ENCODE measurements at regions not wholly inside any gene's neighbourhood (a gene's known extent, or its start where the extent isn't known, plus 50 kb on each side); places are given as distances from the start of the nearest gene placed in this dataset.

DNA sequence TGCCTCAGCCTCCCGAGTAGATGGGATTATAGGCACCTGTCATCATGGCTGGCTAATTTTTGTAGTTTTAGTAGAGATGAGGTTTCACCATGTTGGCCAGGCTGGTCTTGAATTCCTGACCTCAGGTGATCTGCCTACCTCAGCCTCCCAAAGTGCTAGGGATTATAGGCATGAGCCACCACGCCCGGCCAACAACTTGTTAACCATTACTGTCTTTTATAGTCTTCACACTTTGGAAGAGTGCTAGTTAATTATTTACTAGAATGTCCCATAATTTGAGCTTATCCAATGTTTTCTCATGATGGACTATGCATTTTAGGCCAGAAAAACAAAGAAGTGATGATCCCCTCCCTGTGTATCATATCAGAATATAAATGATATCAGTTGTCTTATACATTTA is 288.6 kb upstream of the CBLB start:
- H3K4me3 ChIP-seq (ENCODE audit: low read length, poor library complexity, severe bottlenecking): no peak overlapping the region

DNA sequence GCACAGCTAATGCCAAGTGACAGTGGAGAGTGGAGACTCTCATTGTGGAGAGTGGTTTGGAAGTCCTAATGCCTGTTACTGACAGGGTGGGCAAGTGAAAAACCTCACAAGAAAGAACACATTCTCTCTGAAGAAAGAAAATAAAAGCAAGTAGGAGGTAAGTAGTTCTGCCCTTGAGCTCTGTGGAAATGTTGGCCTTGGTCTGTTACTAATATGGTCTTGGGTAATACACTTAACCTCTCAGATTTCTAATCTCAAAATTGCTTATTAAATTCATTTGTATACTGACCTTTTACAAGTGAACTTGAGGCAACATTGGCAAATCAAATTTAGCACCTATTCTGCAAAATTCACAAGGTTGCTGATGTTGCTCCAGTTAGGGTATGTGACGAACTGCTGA is 291.6 kb upstream of the CBLB start:
- Histone ChIP-seq H3K9me2 (replicated peaks; ENCODE audit: low read depth, low read length) (no peaks in the 10 kb centered on the region), H3K36me3 (ENCODE audit: insufficient read depth, low read length) (no peaks in the 10 kb centered on the region), H4K20me1 (ENCODE audit: insufficient read depth, low read length, poor library complexity, severe bottlenecking) (no peaks in the 10 kb centered on the region), H3K9me3 (ENCODE audit: insufficient read depth, low read depth, low read length) (no peaks in the 10 kb centered on the region), H3K79me2 (ENCODE audit: insufficient read depth, low read length) (no peaks in the 10 kb centered on the region), H3K4me2 (ENCODE audit: low read depth, low read length, poor library complexity, severe bottlenecking) (no peak overlapping the region), H3K4me1 (ENCODE audit: insufficient read depth, low read length, poor library complexity, severe bottlenecking) (no peaks in the 10 kb centered on the region), H3K4me3 (ENCODE audit: low read length, poor library complexity, severe bottlenecking) (no peak overlapping the region), H3K9ac (ENCODE audit: low read depth, low read length, poor library complexity, severe bottlenecking) (no peak overlapping the region), H3K27me3 (ENCODE audit: insufficient read depth, low read length, poor library complexity, severe bottlenecking) (no peaks in the 10 kb centered on the region), H2AFZ (ENCODE audit: low read length) (no peak overlapping the region), H3F3A (ENCODE audit: low read depth) (no peaks in the 10 kb centered on the region)
- no peak for TF ChIP-seq EZH2phosphoT487 (IDR thresholded peaks at IDR 0.05; ENCODE audit: borderline replicate concordance)
- TF ChIP-seq, protein P1, sequence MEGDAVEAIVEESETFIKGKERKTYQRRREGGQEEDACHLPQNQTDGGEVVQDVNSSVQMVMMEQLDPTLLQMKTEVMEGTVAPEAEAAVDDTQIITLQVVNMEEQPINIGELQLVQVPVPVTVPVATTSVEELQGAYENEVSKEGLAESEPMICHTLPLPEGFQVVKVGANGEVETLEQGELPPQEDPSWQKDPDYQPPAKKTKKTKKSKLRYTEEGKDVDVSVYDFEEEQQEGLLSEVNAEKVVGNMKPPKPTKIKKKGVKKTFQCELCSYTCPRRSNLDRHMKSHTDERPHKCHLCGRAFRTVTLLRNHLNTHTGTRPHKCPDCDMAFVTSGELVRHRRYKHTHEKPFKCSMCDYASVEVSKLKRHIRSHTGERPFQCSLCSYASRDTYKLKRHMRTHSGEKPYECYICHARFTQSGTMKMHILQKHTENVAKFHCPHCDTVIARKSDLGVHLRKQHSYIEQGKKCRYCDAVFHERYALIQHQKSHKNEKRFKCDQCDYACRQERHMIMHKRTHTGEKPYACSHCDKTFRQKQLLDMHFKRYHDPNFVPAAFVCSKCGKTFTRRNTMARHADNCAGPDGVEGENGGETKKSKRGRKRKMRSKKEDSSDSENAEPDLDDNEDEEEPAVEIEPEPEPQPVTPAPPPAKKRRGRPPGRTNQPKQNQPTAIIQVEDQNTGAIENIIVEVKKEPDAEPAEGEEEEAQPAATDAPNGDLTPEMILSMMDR (conservative IDR thresholded peaks at IDR 0.05; ENCODE audit: low read length): no peak

More for the DNA sequence above, 288.6 kb upstream of the CBLB start:
- H3K9me2 ChIP-seq (replicated peaks; ENCODE audit: low read depth, low read length): no peaks in the 10 kb centered on the region
- no peaks in the 10 kb centered on the region for H3K4me1 ChIP-seq (ENCODE audit: insufficient read depth, low read length, poor library complexity, severe bottlenecking)
- no peaks in the 10 kb centered on the region for H3K36me3 ChIP-seq (ENCODE audit: insufficient read depth, low read length)
- no peaks in the 10 kb centered on the region for H3K9me3 ChIP-seq (ENCODE audit: insufficient read depth, low read depth, low read length)
- no peak overlapping the region for H2AFZ ChIP-seq (ENCODE audit: low read length)
- no peaks in the 10 kb centered on the region for H3F3A ChIP-seq (ENCODE audit: low read depth)
- H3K9ac ChIP-seq (ENCODE audit: low read depth, low read length, poor library complexity, severe bottlenecking): no peak overlapping the region
- H4K20me1 ChIP-seq (ENCODE audit: insufficient read depth, low read length, poor library complexity, severe bottlenecking): no peaks in the 10 kb centered on the region
- no peaks in the 10 kb centered on the region for H3K27me3 ChIP-seq (ENCODE audit: insufficient read depth, low read length, poor library complexity, severe bottlenecking)
- TF ChIP-seq EZH2phosphoT487 (IDR thresholded peaks at IDR 0.05; ENCODE audit: borderline replicate concordance): no peak
- TF ChIP-seq, protein P1 (conservative IDR thresholded peaks at IDR 0.05; ENCODE audit: low read length): no peak
- H3K79me2 ChIP-seq (ENCODE audit: insufficient read depth, low read length): no peaks in the 10 kb centered on the region
- H3K4me2 ChIP-seq (ENCODE audit: low read depth, low read length, poor library complexity, severe bottlenecking): no peak overlapping the region

DNA sequence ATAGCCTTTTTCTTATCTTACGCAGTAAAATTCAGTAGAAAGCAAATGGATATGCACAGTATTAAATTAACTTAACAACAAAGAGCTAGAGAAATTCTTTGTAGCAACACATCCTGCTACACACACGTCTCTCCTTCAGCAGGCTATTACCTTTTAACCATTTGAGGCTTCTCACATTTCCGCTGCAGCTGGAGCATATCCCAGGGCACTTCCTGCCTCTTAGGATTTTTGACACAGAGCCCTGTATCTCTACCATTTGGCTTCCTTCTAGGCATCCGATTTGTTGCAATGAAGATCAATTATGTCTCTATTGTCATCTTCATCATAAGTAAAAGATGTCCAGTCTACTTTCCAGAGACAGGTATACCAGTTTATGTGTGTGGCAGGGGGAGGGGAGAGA is 292.4 kb upstream of the CBLB start:
- H3K9ac ChIP-seq (ENCODE audit: low read depth, low read length, poor library complexity, severe bottlenecking): no peak overlapping the region
- H3K79me2 ChIP-seq (ENCODE audit: insufficient read depth, low read length): no peaks in the 10 kb centered on the region
- H3K9me3 ChIP-seq (ENCODE audit: insufficient read depth, low read depth, low read length): no peaks in the 10 kb centered on the region
- TF ChIP-seq, protein P1 (conservative IDR thresholded peaks at IDR 0.05; ENCODE audit: low read length): no peak
- TF ChIP-seq EZH2phosphoT487 (IDR thresholded peaks at IDR 0.05; ENCODE audit: borderline replicate concordance): no peak
- H3F3A ChIP-seq (ENCODE audit: low read depth): no peaks in the 10 kb centered on the region
- no peaks in the 10 kb centered on the region for H3K27me3 ChIP-seq (ENCODE audit: insufficient read depth, low read length, poor library complexity, severe bottlenecking)
- no peaks in the 10 kb centered on the region for H3K4me1 ChIP-seq (ENCODE audit: insufficient read depth, low read length, poor library complexity, severe bottlenecking)
- no peaks in the 10 kb centered on the region for H3K9me2 ChIP-seq (replicated peaks; ENCODE audit: low read depth, low read length)
- no peak overlapping the region for H3K4me3 ChIP-seq (ENCODE audit: low read length, poor library complexity, severe bottlenecking)
- H2AFZ ChIP-seq (ENCODE audit: low read length): no peak overlapping the region
- no peak overlapping the region for H3K4me2 ChIP-seq (ENCODE audit: low read depth, low read length, poor library complexity, severe bottlenecking)
- no peaks in the 10 kb centered on the region for H4K20me1 ChIP-seq (ENCODE audit: insufficient read depth, low read length, poor library complexity, severe bottlenecking)
- no peaks in the 10 kb centered on the region for H3K36me3 ChIP-seq (ENCODE audit: insufficient read depth, low read length)
